HEK293 (cell line): ENCODE measurements at regions not wholly inside any gene's neighbourhood (a gene's known extent, or its start where the extent isn't known, plus 50 kb on each side); places are given as distances from the start of the nearest gene placed in this dataset.

Experiments used
- GLIS1 ChIP-seq: fragments of 450-650 bp; formaldehyde crosslinking; IDR thresholded peaks from 2 replicates; pipeline ENCODE4 v1.5.1; 2016; ENCODE audit warnings: missing biosample characterization, missing genetic modification characterization
- MEIS1 ChIP-seq: sonication (generic); formaldehyde crosslinking; IDR thresholded peaks from 2 replicates; pipeline ENCODE4 v1.8.1; 2022; ENCODE audit warnings: missing genetic modification reagents, mild to moderate bottlenecking, borderline replicate concordance
- PBX3 ChIP-seq: sonication (generic); formaldehyde crosslinking; IDR thresholded peaks from 2 replicates; pipeline ENCODE4 v1.8.1; 2022; ENCODE audit warnings: mild to moderate bottlenecking, moderate library complexity, missing genetic modification reagents

DNA sequence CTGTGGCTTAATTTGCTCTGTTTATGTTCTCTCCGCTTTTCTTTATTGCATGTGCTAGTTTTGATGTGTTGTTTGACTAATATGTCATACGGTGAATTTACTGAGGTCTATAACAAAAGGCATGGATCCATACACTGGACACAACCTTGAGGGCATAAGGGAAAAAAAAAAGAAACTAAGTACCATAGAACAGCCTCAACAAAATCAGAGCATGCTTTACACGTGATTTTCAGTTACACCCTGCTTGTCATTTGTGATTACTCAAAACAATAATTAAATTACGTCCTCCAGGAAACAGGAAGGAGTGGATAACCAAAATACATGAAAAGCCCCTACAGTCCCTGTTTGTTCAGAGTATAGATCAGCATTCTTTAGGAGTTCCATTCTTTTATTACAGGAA, 150.5 kb downstream of the CRPPA start:
- no peak for TF ChIP-seq GLIS1
- TF ChIP-seq PBX3 (CRISPR knock-in tag), result no peak
- TF ChIP-seq MEIS1 (CRISPR knock-in tag), result no peak
